ENCODE measurements at regions not wholly inside any gene's neighbourhood (a gene's known extent, or its start where the extent isn't known, plus 50 kb on each side); places are given as distances from the start of the nearest gene placed in this dataset.
A peak's percentile ranks its signal among the peaks of the same experiment; 100 is the strongest.

GRCh38 chr14:76924371-76925096 is 98.3 kb downstream of the LRRC74A start:
- peak; percentile 13 to 40 for DNase-seq

GRCh38 chr14:76923431-76924370 is 97.5 kb downstream of the LRRC74A start:
- DNase-seq: no peak

GRCh38 chr14:76922584-76922983 is 96.4 kb downstream of the LRRC74A start:
- DNase-seq: peak in 1 of 2 donors; percentile 37

GRCh38 chr14:76922092-76922491 is 95.9 kb downstream of the LRRC74A start:
- DNase-seq: no peak

- DNase-seq: no peak
Measured at GRCh38 chr14:76921088-76921399, 94.8 kb downstream of the LRRC74A start.

- no peak for DNase-seq
Measured at GRCh38 chr14:76920331-76921087, 94.3 kb downstream of the LRRC74A start.

- DNase-seq: no peak
Measured at GRCh38 chr14:76919431-76920330, 93.5 kb downstream of the LRRC74A start.

Measured in hippocampal formation (tissue), 2 donors.